SIG-M5 (cell line): ENCODE measurements at regions not wholly inside any gene's neighbourhood (a gene's known extent, or its start where the extent isn't known, plus 50 kb on each side); places are given as distances from the start of the nearest gene placed in this dataset.

Experiments used
- DNase-seq: peaks from one replicate; lab custom pipeline; 2025; lab: John Stamatoyannopoulos, UW

- no peak for DNase-seq
Measured at GRCh38 chr6:105649192-105649591, 246.3 kb upstream of the PREP start.

- no peak for DNase-seq
Measured at GRCh38 chr6:105648276-105648675, 245.4 kb upstream of the PREP start.

- DNase-seq, result no peak
Measured at GRCh38 chr6:105646391-105646867, 243.5 kb upstream of the PREP start.

- no peak for DNase-seq
Measured at GRCh38 chr6:105645958-105646357, 243.1 kb upstream of the PREP start.

DNA sequence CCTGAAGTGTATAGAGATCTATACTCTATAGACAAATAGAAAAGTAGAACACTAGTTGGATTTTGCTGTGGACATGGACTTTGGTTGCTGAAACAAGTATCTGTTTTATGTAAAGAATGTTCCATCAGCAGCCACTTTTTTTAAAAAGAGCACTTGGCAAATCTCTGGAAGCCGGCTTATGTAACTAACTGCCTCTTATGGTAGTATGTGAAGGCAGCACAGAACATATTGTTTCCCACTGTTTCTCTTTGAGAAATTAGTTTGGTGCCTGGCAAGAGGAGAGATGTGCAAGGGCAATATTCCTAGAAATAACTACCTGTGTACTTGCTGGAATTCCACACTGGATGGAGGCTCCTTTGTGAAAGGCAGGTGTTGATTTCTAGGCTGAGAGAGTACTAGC, 242.3 kb upstream of the PREP start:
- no peak for DNase-seq

GRCh38 chr6:105644691-105645090, 241.8 kb upstream of the PREP start:
- DNase-seq, result no peak

DNA sequence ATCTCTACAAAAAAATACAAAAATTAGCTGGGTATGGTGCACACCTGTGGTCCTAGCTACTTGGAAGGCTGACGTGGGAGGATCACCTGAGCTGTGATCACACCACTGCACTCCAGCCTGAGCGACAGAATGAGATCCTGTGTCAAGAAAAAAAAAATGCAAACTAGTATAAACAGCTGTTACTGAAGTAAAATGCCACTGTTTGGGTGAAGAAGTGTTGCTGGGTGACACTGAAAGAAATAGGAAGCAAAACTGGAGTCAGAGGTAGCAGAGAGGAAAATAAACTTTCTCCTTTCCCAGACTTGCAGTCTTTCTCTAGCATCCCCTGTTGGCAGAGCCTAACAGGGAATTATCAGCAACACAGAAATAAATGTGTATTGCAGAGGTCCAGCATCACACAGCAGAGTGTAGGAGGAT, 241.2 kb upstream of the PREP start:
- DNase-seq, result no peak

GRCh38 chr6:105642708-105643107, 239.8 kb upstream of the PREP start:
- no peak for DNase-seq

- no peak for DNase-seq
Measured at GRCh38 chr6:105641504-105641903, 238.6 kb upstream of the PREP start.

- no peak for DNase-seq
Measured at GRCh38 chr6:105639124-105639523, 236.2 kb upstream of the PREP start.

DNA sequence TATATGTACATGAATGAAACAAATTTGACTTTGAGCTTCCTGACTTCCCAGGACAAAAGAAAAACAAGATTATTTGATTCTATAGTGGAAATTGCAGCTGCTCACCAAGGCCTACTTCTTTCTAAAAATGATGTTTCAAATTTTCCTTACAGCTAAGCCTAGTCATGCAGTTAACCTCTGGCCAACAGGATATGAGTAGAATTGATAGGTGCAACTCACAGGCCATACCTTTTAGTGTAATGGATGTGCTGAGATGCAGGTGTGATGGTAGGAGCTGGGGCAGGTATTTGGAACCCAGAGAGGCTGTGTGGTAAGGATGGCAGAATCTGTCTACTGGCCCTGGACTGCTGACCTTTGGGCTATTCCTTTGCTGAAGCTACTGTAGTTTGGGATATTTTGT, 230.9 kb upstream of the PREP start:
- no peak for DNase-seq

DNA sequence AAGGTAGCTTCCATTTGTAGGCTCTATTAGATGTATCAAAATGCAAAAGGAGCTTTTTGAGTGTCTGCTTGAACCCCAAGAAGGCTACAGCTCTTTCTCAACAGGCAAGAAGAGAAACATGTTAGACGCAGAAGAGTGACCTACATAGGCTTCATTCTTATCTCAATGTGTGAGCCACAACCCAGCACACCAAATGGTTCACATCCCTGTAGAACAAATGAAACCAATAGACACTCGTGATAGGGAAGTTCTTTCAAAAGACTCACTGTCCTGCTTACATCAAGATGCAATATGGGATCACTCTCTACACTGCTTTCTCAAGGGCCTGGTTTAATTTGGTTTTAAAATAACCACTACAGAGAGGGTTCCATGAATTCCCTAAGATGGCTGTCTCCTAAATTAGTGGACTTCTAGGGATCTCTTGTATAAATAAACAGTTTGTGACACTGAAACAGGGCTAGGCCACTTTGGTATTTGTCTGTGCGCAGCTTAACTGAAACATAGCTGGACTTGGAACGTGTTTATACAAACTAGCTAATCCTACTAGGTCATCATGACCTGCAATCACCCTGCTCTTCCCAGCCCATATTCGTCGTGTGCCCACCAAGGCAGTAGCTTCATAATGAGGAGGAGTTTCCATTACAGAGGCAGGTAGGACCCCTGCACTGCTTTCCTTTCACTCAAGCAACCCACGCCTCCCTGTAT, 225.4 kb upstream of the PREP start:
- no peak for DNase-seq

DNA sequence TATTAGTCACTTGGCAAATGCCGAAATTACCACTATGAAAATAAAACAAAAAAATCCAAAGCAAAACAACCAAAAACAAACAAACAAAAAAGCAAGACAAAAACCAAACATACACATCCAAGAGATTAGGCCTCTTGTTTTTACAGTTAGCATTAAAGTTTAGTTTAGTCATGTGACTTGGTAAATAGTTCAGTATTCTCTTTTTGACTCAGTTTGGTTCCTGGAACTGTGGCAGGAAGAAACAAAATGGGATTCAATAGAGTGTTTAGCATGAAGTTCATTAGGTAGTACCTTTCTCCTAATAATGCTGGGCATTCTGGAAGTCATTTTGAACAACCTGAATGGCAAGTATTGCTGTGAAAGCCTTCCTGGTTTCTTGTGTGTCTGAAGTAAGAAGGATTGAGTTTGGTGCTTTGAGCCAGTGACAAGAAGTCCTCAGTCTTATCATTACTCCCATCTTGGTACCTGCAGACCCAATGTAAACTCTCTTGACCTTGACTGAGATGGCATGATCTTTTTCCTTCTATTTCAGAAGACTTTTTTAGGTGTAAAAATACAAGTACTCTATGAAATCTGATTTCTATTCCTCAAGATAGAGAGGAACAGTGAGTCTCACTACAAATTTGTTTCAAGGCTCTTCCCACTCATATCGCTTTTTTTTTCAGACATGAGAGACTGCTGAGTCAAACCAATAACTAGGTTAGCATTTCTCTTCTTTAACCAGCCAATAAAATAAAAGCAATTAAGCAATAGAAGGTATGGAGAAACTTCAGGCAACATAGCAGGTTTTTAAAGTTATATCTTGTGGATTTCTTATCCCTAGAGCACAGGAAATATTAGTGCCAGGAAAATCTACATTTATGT, 223.6 kb upstream of the PREP start:
- DNase-seq, result no peak

- DNase-seq, result no peak
Measured at GRCh38 chr6:105624021-105624420, 221.1 kb upstream of the PREP start.

GRCh38 chr6:105622226-105622625, 219.3 kb upstream of the PREP start:
- no peak for DNase-seq

DNA sequence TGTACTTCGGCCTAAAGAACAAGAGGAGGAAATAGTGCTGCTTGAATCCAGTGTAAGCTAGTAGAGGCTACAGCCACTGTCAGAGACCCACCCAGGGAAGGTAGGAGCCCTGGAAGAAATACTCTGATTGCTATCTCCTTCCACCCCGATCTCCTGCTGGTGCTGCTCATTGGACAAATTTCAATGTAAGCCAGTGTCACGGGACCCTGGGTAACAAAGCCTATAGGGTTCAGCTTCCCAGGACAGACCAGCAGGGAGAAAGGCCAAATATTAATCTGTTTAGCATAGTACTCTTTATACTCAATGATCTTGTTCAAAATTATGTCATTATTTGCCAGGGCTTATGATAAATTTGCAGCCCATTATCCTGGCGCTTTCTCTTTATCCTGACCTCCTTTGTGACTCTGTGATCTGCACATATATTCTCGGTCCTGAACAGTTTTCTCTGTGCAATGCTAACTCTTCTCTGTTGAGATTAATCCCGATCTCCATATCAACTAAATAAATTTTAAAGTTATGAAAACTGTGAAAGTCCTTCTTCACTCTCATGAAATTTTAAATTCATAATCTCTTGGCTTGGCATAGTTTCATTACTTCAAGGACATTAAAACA, 218.8 kb upstream of the PREP start:
- no peak for DNase-seq

GRCh38 chr6:105620878-105621277, 218.0 kb upstream of the PREP start:
- DNase-seq, result no peak

DNA sequence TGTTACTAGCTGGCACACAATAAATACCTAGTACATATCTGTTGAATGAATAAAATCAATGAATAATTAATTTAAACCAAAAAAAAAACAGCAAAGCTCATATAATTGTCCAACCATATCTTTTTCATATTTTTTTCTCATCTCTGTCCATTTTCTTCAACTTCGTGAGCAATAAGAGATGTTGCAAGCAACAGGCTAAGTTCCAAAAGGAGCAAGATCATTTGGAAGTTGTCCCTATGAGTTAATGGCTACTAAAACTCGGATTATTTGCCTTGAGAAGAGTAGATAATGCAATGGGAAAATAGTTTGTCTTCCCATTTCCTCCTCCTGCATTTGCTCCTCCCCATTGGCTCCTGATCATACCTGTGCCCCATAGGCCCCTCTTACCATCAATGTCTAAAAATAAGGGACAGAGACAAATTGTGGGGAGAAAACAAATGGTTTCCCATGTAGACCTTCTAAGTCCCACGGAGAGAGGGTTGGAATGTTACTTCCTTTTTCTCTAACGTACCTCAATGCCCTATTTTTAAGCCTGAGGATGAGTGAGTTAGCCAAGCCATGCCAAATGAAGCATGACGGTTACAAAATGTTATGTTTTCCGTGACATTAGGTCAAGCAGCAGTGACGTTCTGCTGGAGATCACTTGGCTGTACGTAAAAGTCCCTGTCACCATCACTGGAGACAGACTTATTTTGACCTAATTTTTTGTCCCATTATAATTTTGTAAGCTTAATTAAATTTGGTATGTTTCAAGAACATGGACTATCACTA, 217.3 kb upstream of the PREP start:
- no peak for DNase-seq

GRCh38 chr6:105618247-105618646, 215.4 kb upstream of the PREP start:
- DNase-seq, result no peak

DNA sequence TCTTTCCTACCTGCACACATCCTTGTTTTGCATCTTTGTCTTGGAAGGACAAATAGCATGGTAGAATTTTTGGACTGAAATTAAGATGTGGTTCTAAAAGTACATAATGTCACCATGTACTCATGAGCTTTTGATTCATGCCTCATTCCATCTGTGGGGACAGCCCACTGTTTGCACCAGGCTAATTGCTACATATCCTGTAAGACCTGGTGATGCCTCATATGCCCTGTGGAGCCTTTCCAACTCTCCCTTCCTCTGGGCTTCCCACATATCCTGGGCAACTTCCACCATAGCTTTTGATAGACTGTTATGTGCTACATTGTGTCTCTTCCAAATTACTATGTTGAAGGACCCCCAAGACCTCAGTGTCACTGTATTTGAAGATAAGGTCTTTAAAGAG, 213.6 kb upstream of the PREP start:
- no peak for DNase-seq

DNA sequence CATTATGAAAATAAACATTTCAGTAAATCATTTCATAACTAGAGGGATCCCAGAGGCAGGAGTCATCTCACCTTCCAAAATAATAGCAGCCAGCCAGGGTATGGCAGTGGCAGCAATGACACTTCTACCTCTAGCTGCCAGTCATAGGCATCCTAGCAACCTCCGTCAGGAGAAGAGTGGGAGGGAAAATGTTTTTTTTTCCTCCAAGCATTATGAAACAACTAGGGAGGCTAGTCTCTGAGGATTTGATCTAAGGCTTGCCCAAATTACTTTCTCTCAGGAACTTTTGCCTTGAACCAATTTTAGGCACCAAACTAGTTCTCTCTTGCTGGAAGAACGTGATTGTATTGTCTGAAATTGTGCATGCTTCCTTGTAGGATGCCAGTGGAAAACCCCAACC, 208.7 kb upstream of the PREP start:
- DNase-seq, result no peak

- DNase-seq, result no peak
Measured at GRCh38 chr6:105609375-105609991, 206.6 kb upstream of the PREP start.
